ENCODE measurements at regions not wholly inside any gene's neighbourhood (a gene's known extent, or its start where the extent isn't known, plus 50 kb on each side); places are given as distances from the start of the nearest gene placed in this dataset.
A peak's percentile ranks its signal among the peaks of the same experiment; 100 is the strongest.

- Histone ChIP-seq H3K36me3 (ENCODE audit: control insufficient read depth, insufficient read depth, low read length) (no peaks in the 10 kb centered on the region), H3K27me3 (ENCODE audit: control insufficient read depth, insufficient read depth, low read length) (no peaks in the 10 kb centered on the region), H3K9me3 (ENCODE audit: control insufficient read depth, insufficient read depth, low read depth, low read length) (0 out of 2 replicates have a peak, but pooled peaks cover 4% of the 10 kb centered on the region), H3K27ac (ENCODE audit: low read length) (peak overlapping the region; percentile 62; the same call in 1 of the 2 replicates), H3K4me1 (ENCODE audit: control insufficient read depth, insufficient read depth, low read length) (no peaks in the 10 kb centered on the region), H3K4me3 (ENCODE audit: low read depth in 2 of 2, low read length in 2 of 2) (no peak overlapping the region)
- CTCF ChIA-PET = no interaction called here
- ATAC-seq (no peak), DNase-seq (ENCODE audit: low read depth, low spot score) (no peak)
- no TSS peak for BruUV-seq (replicated peaks)
- POLR2A ChIA-PET = no interaction called here
- TF ChIP-seq CTCF (IDR thresholded peaks at IDR 0.05) (no peak), POLR2AphosphoS5 (IDR thresholded peaks at IDR 0.05; ENCODE audit: low read depth, low read length) (no peak), SIN3A (IDR thresholded peaks at IDR 0.05; ENCODE audit: borderline replicate concordance, insufficient read depth, low read depth, low read length) (no peak), TCF7L2 (IDR thresholded peaks at IDR 0.05; ENCODE audit: low read depth, low read length) (no peak), REST (IDR thresholded peaks at IDR 0.05; ENCODE audit: insufficient read depth in 1 of 2, low read depth in 2 of 2, low read length in 1 of 2) (no peak)
- in situ Hi-C loops (cut with HindIII; ENCODE audit: low pct_unique_long_range_greater_than_20kb, low sequenced_read_pairs) (no loop called here), intact Hi-C loops (cut with micrococcal nuclease; ENCODE audit: unreplicated experiment) (no loop called here)
These were observed 122.4 kb downstream of the TES start for GRCh38 chr7:116332766-116333165.

GRCh38 chr7:116334555-116334954 lies 124.2 kb downstream of the TES start:
- ChIA-PET POLR2A (no interaction called here), CTCF (no interaction called here)
- no peaks in the 10 kb centered on the region for H3K36me3 ChIP-seq (ENCODE audit: control insufficient read depth, insufficient read depth, low read length)
- peaks cover 7% of the 10 kb centered on the region for H3K4me1 ChIP-seq (ENCODE audit: control insufficient read depth, insufficient read depth, low read length)
- intact Hi-C loops (cut with micrococcal nuclease; ENCODE audit: unreplicated experiment) (no loop called here), in situ Hi-C loops (cut with HindIII; ENCODE audit: low pct_unique_long_range_greater_than_20kb, low sequenced_read_pairs) (no loop called here)
- no peak overlapping the region for H3K4me3 ChIP-seq (ENCODE audit: low read depth in 2 of 2, low read length in 2 of 2)
- TF ChIP-seq REST (IDR thresholded peaks at IDR 0.05; ENCODE audit: insufficient read depth in 1 of 2, low read depth in 2 of 2, low read length in 1 of 2) (no peak), POLR2AphosphoS5 (IDR thresholded peaks at IDR 0.05; ENCODE audit: low read depth, low read length) (no peak), SIN3A (IDR thresholded peaks at IDR 0.05; ENCODE audit: borderline replicate concordance, insufficient read depth, low read depth, low read length) (no peak), CTCF (IDR thresholded peaks at IDR 0.05) (no peak), TCF7L2 (IDR thresholded peaks at IDR 0.05; ENCODE audit: low read depth, low read length) (no peak)
- H3K27me3 ChIP-seq (ENCODE audit: control insufficient read depth, insufficient read depth, low read length) = no peaks in the 10 kb centered on the region
- DNase-seq (ENCODE audit: low read depth, low spot score) (no peak), ATAC-seq (no peak)
- H3K27ac ChIP-seq (ENCODE audit: low read length) = peak overlapping the region; percentile 81; the same call in 1 of the 2 replicates
- no TSS peak for BruUV-seq (replicated peaks)
- 0 out of 2 replicates have a peak, but pooled peaks cover 4% of the 10 kb centered on the region for H3K9me3 ChIP-seq (ENCODE audit: control insufficient read depth, insufficient read depth, low read depth, low read length)
